Activated B cell treated with CpG ODN at 0.5 μM for 24 hours (primary cell): ENCODE measurements at regions not wholly inside any gene's neighbourhood (a gene's known extent, or its start where the extent isn't known, plus 50 kb on each side); places are given as distances from the start of the nearest gene placed in this dataset.

Experiments used
- ATAC-seq: fragments of 200-7000 bp; cut with Tn5 transposase; one replicate; pipeline ENCODE4 v1.10.0; 2021; ENCODE audit warnings: low read depth, mild to moderate bottlenecking, moderate library complexity
- CTCF ChIA-PET: fragments of 350-600 bp; sonication (Branson Sonifier 250); formaldehyde crosslinking; loops from one replicate; lab custom pipeline; 2021; ENCODE audit warnings: antibody characterized with exemption; lab: Charles Lee
- POLR2A ChIA-PET: fragments of 350-600 bp; sonication (Branson Sonifier 250); formaldehyde crosslinking; loops from one replicate; lab custom pipeline; 2021; ENCODE audit warnings: antibody characterized with exemption; lab: Charles Lee
- DNase-seq: peaks from one replicate; pipeline ENCODE4 v3.0.0; 2022
- H3K27ac Mint-ChIP-seq: one replicate; pipeline ENCODE4 v1.8.0; 2020; ENCODE audit warnings: mixed read lengths
- H3K27me3 Mint-ChIP-seq: one replicate; pipeline ENCODE4 v1.8.0; 2021; ENCODE audit warnings: mixed read lengths
- H3K36me3 Mint-ChIP-seq: one replicate; pipeline ENCODE4 v1.8.0; 2021; ENCODE audit warnings: low read depth, mixed read lengths
- H3K4me1 Mint-ChIP-seq: one replicate; pipeline ENCODE4 v1.8.0; 2021; ENCODE audit warnings: mixed read lengths
- H3K4me3 Mint-ChIP-seq: one replicate; pipeline ENCODE4 v1.8.0; 2020; ENCODE audit warnings: mild to moderate bottlenecking, mixed read lengths
- H3K9me3 Mint-ChIP-seq: one replicate; pipeline ENCODE4 v1.8.0; 2020; ENCODE audit warnings: mixed read lengths
- intact Hi-C: fragments of 100-400 bp; cut with micrococcal nuclease; formaldehyde crosslinking; loops from one replicate; pipeline ENCODE4 v1.15.1; 2024
- TF ChIP-seq, protein P1 (sequence below): fragments of 200-600 bp; IDR thresholded peaks from one replicate; pipeline ENCODE4 v1.8.0; 2022; ENCODE audit warnings: antibody characterized with exemption, mild to moderate bottlenecking

DNA sequence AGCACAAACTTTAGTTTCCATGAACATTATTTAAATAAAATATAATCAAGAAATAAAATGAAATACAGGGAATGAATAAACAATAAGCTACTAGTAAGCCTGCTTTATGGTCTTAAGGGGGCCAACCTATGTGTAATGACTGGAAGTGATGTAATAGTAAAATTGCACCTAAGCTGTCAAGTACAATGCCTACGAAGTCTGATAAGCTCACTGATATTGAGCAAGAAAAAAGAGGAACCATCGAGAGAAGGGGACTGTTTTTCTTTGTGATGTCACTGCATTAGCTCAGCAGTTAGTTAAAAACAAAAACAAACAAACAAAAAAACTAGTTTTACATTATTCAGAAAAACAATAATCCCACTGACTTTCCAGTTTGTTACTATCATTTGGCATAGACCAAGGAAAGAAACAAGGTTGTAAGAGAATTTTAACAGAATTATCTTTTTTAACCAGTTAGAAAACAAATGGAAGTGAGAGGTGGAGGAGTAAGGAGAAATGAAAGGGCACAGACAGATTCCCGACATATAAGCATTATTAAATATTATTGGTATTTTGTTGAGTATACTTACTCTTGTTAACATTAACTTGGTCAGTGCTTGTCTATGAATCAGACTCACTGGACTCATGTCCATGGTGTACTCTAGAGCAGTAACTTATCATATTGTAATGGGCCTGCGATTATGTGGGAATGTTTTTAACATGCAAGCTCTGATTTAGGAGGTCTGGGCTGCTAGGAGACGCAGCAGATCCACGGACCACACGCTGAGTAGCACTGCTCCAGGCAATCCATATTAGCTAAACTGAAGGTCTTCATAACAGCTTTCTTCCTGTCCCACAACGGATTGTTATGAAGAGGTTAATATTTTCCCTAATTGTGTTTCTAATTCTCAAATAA lies 99.6 kb upstream of the HMGCLL1 start:
- H3K36me3 Mint-ChIP-seq, result no peaks in the 10 kb centered on the region
- intact Hi-C loops, result loop anchor here (10.0 kb wide), 1 partner anchor 344 kb away; no protein-coding TSS in a partner anchor
- H3K4me3 Mint-ChIP-seq, result no peak overlapping the region
- no peaks in the 10 kb centered on the region for H3K27me3 Mint-ChIP-seq
- ATAC-seq (no peak), DNase-seq (no peak)
- no peaks in the 10 kb centered on the region for H3K4me1 Mint-ChIP-seq
- H3K9me3 Mint-ChIP-seq, result no peaks in the 10 kb centered on the region
- ChIA-PET CTCF (no interaction called here), POLR2A (no interaction called here)
- no peak overlapping the region for H3K27ac Mint-ChIP-seq
- TF ChIP-seq, protein P1, sequence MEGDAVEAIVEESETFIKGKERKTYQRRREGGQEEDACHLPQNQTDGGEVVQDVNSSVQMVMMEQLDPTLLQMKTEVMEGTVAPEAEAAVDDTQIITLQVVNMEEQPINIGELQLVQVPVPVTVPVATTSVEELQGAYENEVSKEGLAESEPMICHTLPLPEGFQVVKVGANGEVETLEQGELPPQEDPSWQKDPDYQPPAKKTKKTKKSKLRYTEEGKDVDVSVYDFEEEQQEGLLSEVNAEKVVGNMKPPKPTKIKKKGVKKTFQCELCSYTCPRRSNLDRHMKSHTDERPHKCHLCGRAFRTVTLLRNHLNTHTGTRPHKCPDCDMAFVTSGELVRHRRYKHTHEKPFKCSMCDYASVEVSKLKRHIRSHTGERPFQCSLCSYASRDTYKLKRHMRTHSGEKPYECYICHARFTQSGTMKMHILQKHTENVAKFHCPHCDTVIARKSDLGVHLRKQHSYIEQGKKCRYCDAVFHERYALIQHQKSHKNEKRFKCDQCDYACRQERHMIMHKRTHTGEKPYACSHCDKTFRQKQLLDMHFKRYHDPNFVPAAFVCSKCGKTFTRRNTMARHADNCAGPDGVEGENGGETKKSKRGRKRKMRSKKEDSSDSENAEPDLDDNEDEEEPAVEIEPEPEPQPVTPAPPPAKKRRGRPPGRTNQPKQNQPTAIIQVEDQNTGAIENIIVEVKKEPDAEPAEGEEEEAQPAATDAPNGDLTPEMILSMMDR, result no peak

DNA sequence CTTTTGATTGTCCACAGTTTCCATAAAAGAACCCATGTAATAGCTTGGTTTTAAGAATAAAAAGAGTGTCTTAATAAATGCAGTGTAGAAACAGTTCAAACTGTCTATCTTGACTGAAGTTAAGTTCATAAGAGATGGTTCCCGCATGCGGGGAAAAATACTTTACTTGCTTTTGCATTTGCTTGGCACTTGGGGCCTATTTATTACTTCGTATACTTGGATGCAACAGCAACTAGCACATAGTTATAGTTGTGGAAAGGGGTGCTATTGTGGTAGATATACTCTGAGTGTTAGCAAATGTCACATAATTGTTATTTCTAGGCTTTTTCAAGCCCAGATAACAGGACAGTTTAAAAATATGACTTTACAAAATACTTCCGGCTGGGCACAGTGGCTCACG lies 97.7 kb upstream of the HMGCLL1 start:
- DNase-seq, result no peak
- no peaks in the 10 kb centered on the region for H3K9me3 Mint-ChIP-seq
- H3K4me1 Mint-ChIP-seq, result no peaks in the 10 kb centered on the region
- intact Hi-C loops, result loop anchor here (10.0 kb wide), 1 partner anchor 342 kb away; no protein-coding TSS in a partner anchor
- H3K27ac Mint-ChIP-seq, result no peak overlapping the region
- ATAC-seq, result no peak
- ChIA-PET CTCF (no interaction called here), POLR2A (no interaction called here)
- no peaks in the 10 kb centered on the region for H3K36me3 Mint-ChIP-seq
- TF ChIP-seq, protein P1, result no peak
- H3K27me3 Mint-ChIP-seq, result no peaks in the 10 kb centered on the region
- no peak overlapping the region for H3K4me3 Mint-ChIP-seq

DNA sequence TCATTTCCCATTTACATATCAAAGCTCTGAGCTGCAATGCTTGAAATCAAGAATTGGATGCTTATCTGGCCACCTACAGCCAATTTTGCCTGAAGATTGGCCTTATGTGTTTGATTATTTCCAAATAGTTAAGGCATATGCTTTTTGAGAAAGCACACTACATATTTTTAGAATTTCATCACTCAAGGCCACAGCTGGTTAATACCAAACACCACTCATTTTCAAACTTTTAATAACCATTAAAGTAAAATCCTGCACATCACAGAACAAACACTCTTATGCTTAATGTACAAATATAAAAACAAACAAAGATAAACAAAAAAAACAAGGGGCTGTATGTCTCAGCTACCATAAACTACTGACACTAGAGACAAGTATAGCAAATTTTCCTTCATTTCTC lies 96.9 kb upstream of the HMGCLL1 start:
- no peak for ATAC-seq
- CTCF ChIA-PET, result no interaction called here
- Mint-ChIP-seq H3K4me1 (no peaks in the 10 kb centered on the region), H3K27ac (no peak overlapping the region), H3K4me3 (no peak overlapping the region), H3K9me3 (no peaks in the 10 kb centered on the region), H3K27me3 (no peaks in the 10 kb centered on the region), H3K36me3 (no peaks in the 10 kb centered on the region)
- TF ChIP-seq, protein P1, result no peak
- no peak for DNase-seq
- POLR2A ChIA-PET, result no interaction called here
- intact Hi-C loops, result loop anchor here (10.0 kb wide), 1 partner anchor 341 kb away; no protein-coding TSS in a partner anchor

DNA sequence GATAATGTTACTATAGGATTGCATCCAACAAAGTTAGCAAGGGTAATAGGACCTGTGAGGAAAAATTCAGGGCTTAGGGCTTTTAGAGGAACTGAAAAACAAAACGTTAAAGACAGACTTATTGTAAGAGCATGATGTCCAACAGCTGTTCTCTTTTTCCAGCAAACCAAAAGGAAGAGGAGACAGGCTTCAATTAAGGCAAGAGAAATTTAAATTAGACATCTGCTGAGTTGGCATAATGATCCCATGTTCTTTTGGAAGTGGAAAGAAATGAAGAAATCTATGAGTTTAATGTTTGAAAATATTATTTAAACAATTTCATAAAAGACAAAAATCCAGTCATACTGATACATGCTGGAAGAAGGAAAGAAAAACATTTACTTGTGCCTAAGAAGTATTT lies 95.7 kb upstream of the HMGCLL1 start:
- no peak overlapping the region for H3K27ac Mint-ChIP-seq
- no peaks in the 10 kb centered on the region for H3K9me3 Mint-ChIP-seq
- no peaks in the 10 kb centered on the region for H3K27me3 Mint-ChIP-seq
- H3K36me3 Mint-ChIP-seq, result no peaks in the 10 kb centered on the region
- ChIA-PET POLR2A (no interaction called here), CTCF (no interaction called here)
- ATAC-seq (no peak), DNase-seq (no peak)
- TF ChIP-seq, protein P1, result no peak
- H3K4me1 Mint-ChIP-seq, result no peaks in the 10 kb centered on the region
- no peak overlapping the region for H3K4me3 Mint-ChIP-seq
- intact Hi-C loops, result loop anchor here (10.0 kb wide), 1 partner anchor 340 kb away; no protein-coding TSS in a partner anchor

DNA sequence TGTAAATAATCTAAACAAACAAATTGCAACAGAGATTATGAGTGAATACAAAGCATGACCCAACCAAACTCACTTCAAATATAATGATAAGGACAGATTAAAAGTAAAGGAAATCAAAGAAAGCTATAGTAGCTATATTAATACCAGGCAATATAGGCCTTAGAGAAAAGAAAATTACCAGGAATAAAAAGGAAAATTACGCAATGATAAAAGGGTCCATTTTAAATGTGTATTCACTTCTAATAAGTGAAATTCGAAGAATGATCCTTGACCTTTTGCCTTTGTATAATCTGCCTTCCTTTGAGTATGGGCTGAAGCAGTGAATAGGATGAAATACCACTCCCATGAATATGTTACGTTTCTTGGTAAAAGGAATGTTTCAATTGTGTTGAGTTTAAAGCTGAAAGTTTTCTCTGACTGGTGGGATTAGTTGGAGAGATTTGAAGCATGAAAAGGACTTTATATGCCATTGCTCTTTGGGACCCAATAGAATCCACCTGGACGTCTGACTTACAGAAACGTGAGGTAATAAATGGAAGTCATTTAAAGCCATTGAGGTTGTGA lies 91.9 kb upstream of the HMGCLL1 start:
- TF ChIP-seq, protein P1, result no peak
- intact Hi-C loops, result loop anchor here (10.0 kb wide), 1 partner anchor 336 kb away; no protein-coding TSS in a partner anchor
- no peak overlapping the region for H3K4me3 Mint-ChIP-seq
- no peaks in the 10 kb centered on the region for H3K9me3 Mint-ChIP-seq
- no peak overlapping the region for H3K27ac Mint-ChIP-seq
- H3K27me3 Mint-ChIP-seq, result no peaks in the 10 kb centered on the region
- POLR2A ChIA-PET, result no interaction called here
- no peaks in the 10 kb centered on the region for H3K4me1 Mint-ChIP-seq
- no peaks in the 10 kb centered on the region for H3K36me3 Mint-ChIP-seq
- no peak for DNase-seq
- no peak for ATAC-seq
- CTCF ChIA-PET, result no interaction called here
